HG02981 (cell line): ENCODE measurements at regions not wholly inside any gene's neighbourhood (a gene's known extent, or its start where the extent isn't known, plus 50 kb on each side); places are given as distances from the start of the nearest gene placed in this dataset.
"Not testable (repeated sequence)": the region's sequence is repeated elsewhere in the genome, so short reads cannot be mapped to it uniquely, and the experiment has no call there.

Source experiments
- ATAC-seq: cut with Tn5 transposase; IDR thresholded peaks from one replicate; pipeline ENCODE4 v1.9.1; 2021; ENCODE audit warnings: mild to moderate bottlenecking, moderate library complexity; ENCODE audit not compliant: unreplicated experiment

- no peak for ATAC-seq
Measured at GRCh38 chr3:153957421-153957820, 163.8 kb upstream of the ARHGEF26 start.

- no peak for ATAC-seq
Measured at GRCh38 chr3:153958635-153959595, 162.3 kb upstream of the ARHGEF26 start.

- ATAC-seq, result no peak
Measured at GRCh38 chr3:153960458-153961074, 160.6 kb upstream of the ARHGEF26 start.

GRCh38 chr3:153961494-153961893 is 159.7 kb upstream of the ARHGEF26 start:
- no peak for ATAC-seq

GRCh38 chr3:153963012-153963411 is 158.2 kb upstream of the ARHGEF26 start:
- no peak for ATAC-seq

GRCh38 chr3:153967260-153967659 is 153.9 kb upstream of the ARHGEF26 start:
- no peak for ATAC-seq

- peak; percentile 57 for ATAC-seq
Measured at GRCh38 chr3:153970047-153970446, 151.1 kb upstream of the ARHGEF26 start.

GRCh38 chr3:153970741-153971347 is 150.3 kb upstream of the ARHGEF26 start:
- ATAC-seq, result no peak

- peak; percentile 71 for ATAC-seq
Measured at GRCh38 chr3:153972862-153973261, 148.3 kb upstream of the ARHGEF26 start.

- ATAC-seq, result peak; percentile 34
Measured at GRCh38 chr3:153973722-153974265, 147.4 kb upstream of the ARHGEF26 start.

GRCh38 chr3:153974614-153975013 is 146.6 kb upstream of the ARHGEF26 start:
- ATAC-seq, result no peak

GRCh38 chr3:153976891-153977554 is 144.2 kb upstream of the ARHGEF26 start:
- no peak for ATAC-seq

GRCh38 chr3:153978006-153978405 is 143.2 kb upstream of the ARHGEF26 start:
- ATAC-seq, result no peak

- no peak for ATAC-seq
Measured at GRCh38 chr3:153979418-153980251, 141.6 kb upstream of the ARHGEF26 start.

GRCh38 chr3:153980252-153980590 is 141.0 kb upstream of the ARHGEF26 start:
- no peak for ATAC-seq

- not testable (repeated sequence) for ATAC-seq
Measured at GRCh38 chr3:153997364-153997763, 123.8 kb upstream of the ARHGEF26 start.

GRCh38 chr3:154003649-154004048 is 117.5 kb upstream of the ARHGEF26 start:
- no peak for ATAC-seq

- ATAC-seq, result no peak
Measured at GRCh38 chr3:154011036-154011435, 110.2 kb upstream of the ARHGEF26 start.

- ATAC-seq, result no peak
Measured at GRCh38 chr3:154013736-154014135, 107.5 kb upstream of the ARHGEF26 start.

- ATAC-seq, result no peak
Measured at GRCh38 chr3:154015307-154015706, 105.9 kb upstream of the ARHGEF26 start.
